ENCODE measurements at regions not wholly inside any gene's neighbourhood (a gene's known extent, or its start where the extent isn't known, plus 50 kb on each side); places are given as distances from the start of the nearest gene placed in this dataset.

DNA sequence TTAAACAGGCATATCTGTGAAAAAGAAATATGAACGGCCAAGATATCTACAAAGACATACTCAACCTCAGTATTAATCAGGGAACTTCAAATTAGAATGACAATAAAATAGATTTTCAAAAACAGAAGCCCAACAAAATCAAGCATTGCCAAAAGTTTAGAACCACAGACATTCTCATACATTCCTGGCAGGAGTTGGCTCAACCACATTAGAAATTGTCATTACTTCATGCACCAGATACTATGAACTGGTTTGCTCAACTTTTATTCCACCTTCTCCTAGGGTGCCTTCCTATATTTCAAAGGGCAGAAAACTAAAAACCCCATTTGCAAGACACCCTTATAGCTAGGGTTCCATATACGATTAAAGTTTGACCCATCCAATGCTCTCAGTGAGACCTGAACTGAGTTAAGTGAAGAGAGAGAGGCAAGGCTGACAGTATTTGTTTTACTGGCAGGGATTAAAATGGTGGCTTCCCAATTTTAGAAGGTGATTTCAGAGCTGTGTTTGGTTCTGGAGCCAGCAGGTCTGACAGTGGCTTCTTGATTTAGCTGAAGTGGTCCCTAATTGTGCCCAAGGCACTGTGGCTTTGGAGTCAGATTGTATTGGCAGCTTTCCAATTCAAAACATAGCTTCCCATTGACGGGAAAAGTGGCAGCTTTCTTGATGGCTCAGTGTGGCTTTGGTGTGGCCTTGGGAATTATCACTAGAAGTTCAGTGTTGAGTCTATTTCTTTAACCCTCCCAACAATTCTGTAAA is 77.1 kb upstream of the CDYL start:
- 93% methylated on average over 3 of the region's 3 CpGs for WGBS

GRCh38 chr6:4693173-4693970 is 82.8 kb upstream of the CDYL start:
- H3K4me1 ChIP-seq (ENCODE audit: insufficient read depth, low read length), result no peaks in the 10 kb centered on the region
- no peak overlapping the region for H3K27ac ChIP-seq (ENCODE audit: low read depth, low read length)
- no peaks in the 10 kb centered on the region for H3K27me3 ChIP-seq (ENCODE audit: insufficient read depth, low read length)
- H3K4me3 ChIP-seq (ENCODE audit: low read length), result no peak overlapping the region
- no peaks in the 10 kb centered on the region for H3K9me3 ChIP-seq (ENCODE audit: insufficient read depth, low read depth, low read length)
- 92% methylated on average over 3 of the region's 4 CpGs for WGBS
- no peak overlapping the region for H3K9ac ChIP-seq (ENCODE audit: low read depth, low read length)
- no peaks in the 10 kb centered on the region for H3K36me3 ChIP-seq (ENCODE audit: insufficient read depth, low read length)

More for the DNA sequence above, 77.1 kb upstream of the CDYL start:
- no peak overlapping the region for H3K4me3 ChIP-seq (ENCODE audit: low read length)
- no peaks in the 10 kb centered on the region for H3K27me3 ChIP-seq (ENCODE audit: insufficient read depth, low read length)
- no peaks in the 10 kb centered on the region for H3K36me3 ChIP-seq (ENCODE audit: insufficient read depth, low read length)
- H3K9me3 ChIP-seq (ENCODE audit: insufficient read depth, low read depth, low read length), result no peaks in the 10 kb centered on the region
- H3K9ac ChIP-seq (ENCODE audit: low read depth, low read length), result no peak overlapping the region
- H3K27ac ChIP-seq (ENCODE audit: low read depth, low read length), result no peak overlapping the region
- no peaks in the 10 kb centered on the region for H3K4me1 ChIP-seq (ENCODE audit: insufficient read depth, low read length)

- H3K36me3 ChIP-seq (ENCODE audit: insufficient read depth, low read length), result no peaks in the 10 kb centered on the region
- no peaks in the 10 kb centered on the region for H3K27me3 ChIP-seq (ENCODE audit: insufficient read depth, low read length)
- H3K9me3 ChIP-seq (ENCODE audit: insufficient read depth, low read depth, low read length), result no peaks in the 10 kb centered on the region
- no peak overlapping the region for H3K27ac ChIP-seq (ENCODE audit: low read depth, low read length)
- no peak overlapping the region for H3K9ac ChIP-seq (ENCODE audit: low read depth, low read length)
- H3K4me1 ChIP-seq (ENCODE audit: insufficient read depth, low read length), result no peaks in the 10 kb centered on the region
- no peak overlapping the region for H3K4me3 ChIP-seq (ENCODE audit: low read length)
- WGBS, result 100% methylated on average over 1 of the region's 3 CpGs
Measured at GRCh38 chr6:4692664-4693063, 83.5 kb upstream of the CDYL start.

GRCh38 chr6:4687989-4688947 is 87.9 kb upstream of the CDYL start:
- H3K4me1 ChIP-seq (ENCODE audit: insufficient read depth, low read length), result no peaks in the 10 kb centered on the region
- no peaks in the 10 kb centered on the region for H3K36me3 ChIP-seq (ENCODE audit: insufficient read depth, low read length)
- no peaks in the 10 kb centered on the region for H3K27me3 ChIP-seq (ENCODE audit: insufficient read depth, low read length)
- no peak overlapping the region for H3K9ac ChIP-seq (ENCODE audit: low read depth, low read length)
- no peaks in the 10 kb centered on the region for H3K9me3 ChIP-seq (ENCODE audit: insufficient read depth, low read depth, low read length)
- WGBS, result 90% methylated on average over 14 of the region's 14 CpGs
- no peak overlapping the region for H3K27ac ChIP-seq (ENCODE audit: low read depth, low read length)
- no peak overlapping the region for H3K4me3 ChIP-seq (ENCODE audit: low read length)

- no peak overlapping the region for H3K9ac ChIP-seq (ENCODE audit: low read depth, low read length)
- no peaks in the 10 kb centered on the region for H3K27me3 ChIP-seq (ENCODE audit: insufficient read depth, low read length)
- H3K4me1 ChIP-seq (ENCODE audit: insufficient read depth, low read length), result no peaks in the 10 kb centered on the region
- no peaks in the 10 kb centered on the region for H3K36me3 ChIP-seq (ENCODE audit: insufficient read depth, low read length)
- no peak overlapping the region for H3K27ac ChIP-seq (ENCODE audit: low read depth, low read length)
- H3K9me3 ChIP-seq (ENCODE audit: insufficient read depth, low read depth, low read length), result no peaks in the 10 kb centered on the region
- no peak overlapping the region for H3K4me3 ChIP-seq (ENCODE audit: low read length)
Measured at GRCh38 chr6:4687656-4687988, 88.6 kb upstream of the CDYL start.

GRCh38 chr6:4682431-4683097 is 93.6 kb upstream of the CDYL start:
- no peaks in the 10 kb centered on the region for H3K36me3 ChIP-seq (ENCODE audit: insufficient read depth, low read length)
- WGBS, result 83% methylated on average over 9 of the region's 10 CpGs
- H3K27me3 ChIP-seq (ENCODE audit: insufficient read depth, low read length), result no peaks in the 10 kb centered on the region
- H3K4me1 ChIP-seq (ENCODE audit: insufficient read depth, low read length), result no peaks in the 10 kb centered on the region
- no peaks in the 10 kb centered on the region for H3K9me3 ChIP-seq (ENCODE audit: insufficient read depth, low read depth, low read length)
- no peak overlapping the region for H3K4me3 ChIP-seq (ENCODE audit: low read length)
- no peak overlapping the region for H3K9ac ChIP-seq (ENCODE audit: low read depth, low read length)
- H3K27ac ChIP-seq (ENCODE audit: low read depth, low read length), result no peak overlapping the region

- no peak overlapping the region for H3K4me3 ChIP-seq (ENCODE audit: low read length)
- no peaks in the 10 kb centered on the region for H3K36me3 ChIP-seq (ENCODE audit: insufficient read depth, low read length)
- WGBS, result 90% methylated on average over 6 of the region's 7 CpGs
- H3K9ac ChIP-seq (ENCODE audit: low read depth, low read length), result no peak overlapping the region
- H3K9me3 ChIP-seq (ENCODE audit: insufficient read depth, low read depth, low read length), result no peaks in the 10 kb centered on the region
- no peaks in the 10 kb centered on the region for H3K4me1 ChIP-seq (ENCODE audit: insufficient read depth, low read length)
- no peak overlapping the region for H3K27ac ChIP-seq (ENCODE audit: low read depth, low read length)
- H3K27me3 ChIP-seq (ENCODE audit: insufficient read depth, low read length), result no peaks in the 10 kb centered on the region
Measured at GRCh38 chr6:4678506-4679300, 97.5 kb upstream of the CDYL start.

DNA sequence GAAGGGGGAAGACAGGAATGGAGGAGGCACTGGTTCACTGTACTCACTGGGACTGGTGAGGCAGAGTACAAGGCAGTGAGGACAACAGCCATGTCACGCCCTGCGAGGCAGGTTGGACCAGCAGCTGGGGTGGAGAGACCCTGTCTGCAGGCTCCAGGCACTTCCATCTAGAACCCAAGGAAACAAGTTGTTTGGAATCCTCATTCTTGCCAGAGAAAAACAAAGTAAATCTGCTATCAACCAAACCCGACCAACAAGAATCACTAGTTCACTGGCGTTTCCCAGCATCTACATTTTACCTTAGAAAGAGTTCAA is 98.5 kb upstream of the CDYL start:
- H3K9me3 ChIP-seq (ENCODE audit: insufficient read depth, low read depth, low read length), result no peaks in the 10 kb centered on the region
- no peak overlapping the region for H3K27ac ChIP-seq (ENCODE audit: low read depth, low read length)
- H3K4me1 ChIP-seq (ENCODE audit: insufficient read depth, low read length), result no peaks in the 10 kb centered on the region
- H3K4me3 ChIP-seq (ENCODE audit: low read length), result no peak overlapping the region
- 87% methylated on average over 4 of the region's 4 CpGs for WGBS
- no peaks in the 10 kb centered on the region for H3K27me3 ChIP-seq (ENCODE audit: insufficient read depth, low read length)
- no peak overlapping the region for H3K9ac ChIP-seq (ENCODE audit: low read depth, low read length)
- no peaks in the 10 kb centered on the region for H3K36me3 ChIP-seq (ENCODE audit: insufficient read depth, low read length)

GRCh38 chr6:4677011-4677750 is 99.0 kb upstream of the CDYL start:
- Histone ChIP-seq H3K27ac (ENCODE audit: low read depth, low read length) (no peak overlapping the region), H3K9ac (ENCODE audit: low read depth, low read length) (no peak overlapping the region), H3K9me3 (ENCODE audit: insufficient read depth, low read depth, low read length) (no peaks in the 10 kb centered on the region), H3K27me3 (ENCODE audit: insufficient read depth, low read length) (no peaks in the 10 kb centered on the region), H3K36me3 (ENCODE audit: insufficient read depth, low read length) (no peaks in the 10 kb centered on the region), H3K4me1 (ENCODE audit: insufficient read depth, low read length) (no peaks in the 10 kb centered on the region), H3K4me3 (ENCODE audit: low read length) (no peak overlapping the region)
- 90% methylated on average over 11 of the region's 11 CpGs for WGBS

GRCh38 chr6:4676016-4676415 is 100.2 kb upstream of the CDYL start:
- Histone ChIP-seq H3K27me3 (ENCODE audit: insufficient read depth, low read length) (no peaks in the 10 kb centered on the region), H3K4me1 (ENCODE audit: insufficient read depth, low read length) (no peaks in the 10 kb centered on the region), H3K4me3 (ENCODE audit: low read length) (no peak overlapping the region), H3K9ac (ENCODE audit: low read depth, low read length) (no peak overlapping the region), H3K9me3 (ENCODE audit: insufficient read depth, low read depth, low read length) (no peaks in the 10 kb centered on the region), H3K36me3 (ENCODE audit: insufficient read depth, low read length) (no peaks in the 10 kb centered on the region), H3K27ac (ENCODE audit: low read depth, low read length) (no peak overlapping the region)
- WGBS, result 88% methylated on average over 9 of the region's 9 CpGs
